ENCODE measurements at regions not wholly inside any gene's neighbourhood (a gene's known extent, or its start where the extent isn't known, plus 50 kb on each side); places are given as distances from the start of the nearest gene placed in this dataset.

DNA sequence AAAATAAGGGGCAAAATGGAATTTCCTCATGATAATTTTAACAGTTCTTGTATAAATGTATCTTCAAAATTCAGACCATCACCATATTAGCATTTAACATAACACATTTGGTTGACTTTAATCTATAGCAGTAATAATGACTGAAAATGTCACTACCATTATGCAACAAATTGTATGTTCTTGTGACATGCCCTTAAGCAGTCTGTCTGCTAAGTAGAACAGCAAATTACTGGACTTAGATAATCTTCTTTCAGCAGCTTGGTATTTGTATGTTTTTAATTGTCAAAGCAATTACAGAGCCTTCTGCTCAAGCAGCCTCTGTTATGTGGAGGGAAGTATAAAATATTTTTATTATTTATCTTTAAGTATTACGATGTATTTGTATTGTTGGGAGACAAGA lies 214.3 kb upstream of the NXPH2 start:
- TF ChIP-seq, protein P1, sequence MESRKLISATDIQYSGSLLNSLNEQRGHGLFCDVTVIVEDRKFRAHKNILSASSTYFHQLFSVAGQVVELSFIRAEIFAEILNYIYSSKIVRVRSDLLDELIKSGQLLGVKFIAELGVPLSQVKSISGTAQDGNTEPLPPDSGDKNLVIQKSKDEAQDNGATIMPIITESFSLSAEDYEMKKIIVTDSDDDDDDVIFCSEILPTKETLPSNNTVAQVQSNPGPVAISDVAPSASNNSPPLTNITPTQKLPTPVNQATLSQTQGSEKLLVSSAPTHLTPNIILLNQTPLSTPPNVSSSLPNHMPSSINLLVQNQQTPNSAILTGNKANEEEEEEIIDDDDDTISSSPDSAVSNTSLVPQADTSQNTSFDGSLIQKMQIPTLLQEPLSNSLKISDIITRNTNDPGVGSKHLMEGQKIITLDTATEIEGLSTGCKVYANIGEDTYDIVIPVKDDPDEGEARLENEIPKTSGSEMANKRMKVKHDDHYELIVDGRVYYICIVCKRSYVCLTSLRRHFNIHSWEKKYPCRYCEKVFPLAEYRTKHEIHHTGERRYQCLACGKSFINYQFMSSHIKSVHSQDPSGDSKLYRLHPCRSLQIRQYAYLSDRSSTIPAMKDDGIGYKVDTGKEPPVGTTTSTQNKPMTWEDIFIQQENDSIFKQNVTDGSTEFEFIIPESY (IDR thresholded peaks at IDR 0.05) = no peak
- TF ChIP-seq, protein P2, sequence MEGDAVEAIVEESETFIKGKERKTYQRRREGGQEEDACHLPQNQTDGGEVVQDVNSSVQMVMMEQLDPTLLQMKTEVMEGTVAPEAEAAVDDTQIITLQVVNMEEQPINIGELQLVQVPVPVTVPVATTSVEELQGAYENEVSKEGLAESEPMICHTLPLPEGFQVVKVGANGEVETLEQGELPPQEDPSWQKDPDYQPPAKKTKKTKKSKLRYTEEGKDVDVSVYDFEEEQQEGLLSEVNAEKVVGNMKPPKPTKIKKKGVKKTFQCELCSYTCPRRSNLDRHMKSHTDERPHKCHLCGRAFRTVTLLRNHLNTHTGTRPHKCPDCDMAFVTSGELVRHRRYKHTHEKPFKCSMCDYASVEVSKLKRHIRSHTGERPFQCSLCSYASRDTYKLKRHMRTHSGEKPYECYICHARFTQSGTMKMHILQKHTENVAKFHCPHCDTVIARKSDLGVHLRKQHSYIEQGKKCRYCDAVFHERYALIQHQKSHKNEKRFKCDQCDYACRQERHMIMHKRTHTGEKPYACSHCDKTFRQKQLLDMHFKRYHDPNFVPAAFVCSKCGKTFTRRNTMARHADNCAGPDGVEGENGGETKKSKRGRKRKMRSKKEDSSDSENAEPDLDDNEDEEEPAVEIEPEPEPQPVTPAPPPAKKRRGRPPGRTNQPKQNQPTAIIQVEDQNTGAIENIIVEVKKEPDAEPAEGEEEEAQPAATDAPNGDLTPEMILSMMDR (IDR thresholded peaks at IDR 0.05; ENCODE audit: low read depth, low read length, missing input control) = no peak
- TF ChIP-seq REST (IDR thresholded peaks at IDR 0.05) (no peak), SP1 (IDR thresholded peaks at IDR 0.05) (no peak), JUND (IDR thresholded peaks at IDR 0.05) (no peak)

All from liver (tissue), 3 donors.